CD4-positive, alpha-beta T cell treated with Interleukin-12 subunit alpha and Interleukin-12 subunit beta, for 1 hour (primary cell): ENCODE measurements at regions not wholly inside any gene's neighbourhood (a gene's known extent, or its start where the extent isn't known, plus 50 kb on each side); places are given as distances from the start of the nearest gene placed in this dataset.
"Not testable (repeated sequence)": the region's sequence is repeated elsewhere in the genome, so short reads cannot be mapped to it uniquely, and the experiment has no call there.

Source experiments
- DNase-seq: peaks from one replicate; pipeline ENCODE4 v3.0.0-alpha.2; 2020

DNA sequence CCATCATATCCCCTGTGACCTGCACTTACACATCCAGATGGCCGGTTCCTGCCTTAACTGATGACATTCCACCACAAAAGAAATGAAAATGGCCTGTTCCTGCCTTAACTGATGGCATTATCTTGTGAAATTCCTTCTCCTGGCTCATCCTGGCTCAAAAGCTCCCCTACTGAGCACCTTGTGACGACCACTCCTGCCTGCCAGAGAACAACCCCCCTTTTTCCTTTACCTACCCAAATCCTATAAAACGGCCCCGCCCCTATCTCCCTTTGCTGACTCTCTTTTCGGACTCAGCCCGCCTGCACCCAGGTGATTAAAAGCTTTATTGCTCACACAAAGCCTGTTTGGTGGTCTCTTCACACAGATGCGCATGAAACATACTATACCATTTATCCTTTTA lies 279.7 kb upstream of the CHRM3 start:
- DNase-seq = not testable (repeated sequence)

- no peak for DNase-seq
Measured at GRCh38 chr1:239098400-239099037, 287.8 kb upstream of the CHRM3 start.

DNA sequence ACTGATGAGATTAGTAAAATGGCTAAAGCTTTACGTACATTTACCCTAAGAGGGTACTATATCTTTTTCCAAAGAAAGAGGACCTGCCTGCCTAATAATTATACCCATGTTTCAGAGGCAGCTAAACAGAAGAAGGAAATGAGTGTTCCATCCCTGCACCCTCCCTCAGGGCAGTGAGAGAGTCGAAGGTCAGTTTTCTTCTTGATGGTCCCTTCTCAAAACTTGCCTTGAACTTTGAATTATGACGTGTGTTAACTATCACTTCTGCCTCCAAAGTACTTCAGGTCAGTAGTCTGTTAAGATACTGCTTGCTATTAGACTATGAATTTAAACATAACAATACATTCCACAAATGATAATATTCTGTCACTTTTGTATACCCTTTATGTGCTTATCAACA lies 294.8 kb upstream of the CHRM3 start:
- no peak for DNase-seq

- DNase-seq = no peak
Measured at GRCh38 chr1:239084459-239085080, 301.8 kb upstream of the CHRM3 start.

DNA sequence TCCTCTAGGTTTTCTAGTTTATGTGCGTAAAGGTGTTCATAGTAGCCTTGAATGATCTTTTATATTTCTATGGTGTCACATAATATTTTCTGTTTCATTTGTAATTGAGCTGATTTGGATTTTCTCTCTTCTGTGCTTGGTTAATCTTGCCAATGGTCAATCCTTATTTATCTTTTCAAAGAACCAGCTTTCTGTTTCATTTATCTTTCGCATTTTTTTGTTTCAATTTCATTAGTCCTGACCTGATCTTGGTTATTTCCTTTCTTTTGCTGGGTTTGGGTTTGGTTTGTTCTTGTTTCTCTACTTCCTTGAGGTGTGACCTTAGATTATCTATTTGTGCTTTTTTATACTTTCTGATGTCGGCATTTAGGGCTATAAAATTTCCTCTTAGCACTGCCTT lies 304.4 kb upstream of the CHRM3 start:
- not testable (repeated sequence) for DNase-seq

DNA sequence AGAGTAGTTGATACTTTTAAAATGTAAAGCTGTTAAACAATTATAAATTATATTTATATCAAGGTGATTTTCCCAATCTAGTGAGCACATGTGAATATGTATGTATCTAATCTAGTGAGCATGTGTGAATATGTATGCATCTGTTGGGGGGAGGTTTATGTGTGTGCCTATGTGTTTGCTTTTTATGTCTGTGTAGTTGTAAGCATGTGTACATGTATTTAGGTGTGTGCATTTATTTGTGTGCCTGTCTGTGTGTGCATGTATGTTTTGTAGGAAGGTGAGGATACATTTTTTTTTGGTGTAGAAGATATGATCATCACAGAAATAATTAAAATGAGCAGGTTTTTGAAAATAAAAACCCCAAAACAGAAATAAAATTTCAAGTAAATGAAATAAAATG lies 318.9 kb upstream of the CHRM3 start:
- no peak for DNase-seq

- DNase-seq = no peak
Measured at GRCh38 chr1:239067058-239067457, 319.3 kb upstream of the CHRM3 start.

- no peak for DNase-seq
Measured at GRCh38 chr1:239061770-239062169, 324.6 kb upstream of the CHRM3 start.

DNA sequence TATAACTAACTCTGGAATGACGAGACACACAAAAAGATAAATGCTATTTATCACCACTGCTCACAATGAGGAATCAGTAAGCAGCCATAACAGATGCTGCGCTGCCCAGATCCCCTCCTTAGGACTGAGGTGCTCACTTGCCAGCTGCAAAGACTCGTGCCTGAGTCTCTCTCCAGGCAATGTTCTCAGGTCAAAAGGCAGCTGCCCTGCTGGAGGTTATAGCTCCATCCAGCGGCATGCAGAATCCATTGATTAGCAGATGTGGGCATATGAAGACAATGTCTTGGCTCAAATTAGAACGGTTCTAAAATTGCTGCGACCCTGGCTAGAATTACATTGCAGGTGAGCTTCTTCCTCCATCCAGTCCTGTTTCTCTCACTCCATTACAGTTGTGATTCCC lies 328.2 kb upstream of the CHRM3 start:
- no peak for DNase-seq

DNA sequence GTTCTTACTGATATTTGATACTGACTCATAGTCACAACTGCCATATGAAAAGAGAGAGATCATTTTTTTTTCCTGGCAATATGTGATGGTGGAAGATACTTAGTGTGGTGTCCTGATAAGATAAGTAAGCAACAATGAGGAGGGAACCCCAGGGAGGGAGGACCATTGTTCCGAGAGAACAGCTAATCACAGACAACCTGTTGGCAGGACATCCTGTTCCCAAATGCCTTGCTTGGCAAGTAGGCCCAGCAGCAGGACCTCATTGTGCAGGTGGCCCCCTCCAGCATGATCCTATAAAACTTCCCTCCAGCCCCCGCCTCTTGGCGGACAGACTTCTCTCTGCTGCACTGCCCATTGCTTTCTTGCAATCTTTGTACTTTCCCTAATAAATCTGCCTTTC lies 329.4 kb upstream of the CHRM3 start:
- no peak for DNase-seq

- no peak for DNase-seq
Measured at GRCh38 chr1:239053279-239053678, 333.1 kb upstream of the CHRM3 start.

GRCh38 chr1:239049571-239049970 lies 336.8 kb upstream of the CHRM3 start:
- DNase-seq = no peak

- DNase-seq = no peak
Measured at GRCh38 chr1:239044829-239045228, 341.5 kb upstream of the CHRM3 start.

GRCh38 chr1:239040523-239040922 lies 345.8 kb upstream of the CHRM3 start:
- DNase-seq = no peak

- DNase-seq = no peak
Measured at GRCh38 chr1:239031310-239031709, 355.1 kb upstream of the CHRM3 start.

DNA sequence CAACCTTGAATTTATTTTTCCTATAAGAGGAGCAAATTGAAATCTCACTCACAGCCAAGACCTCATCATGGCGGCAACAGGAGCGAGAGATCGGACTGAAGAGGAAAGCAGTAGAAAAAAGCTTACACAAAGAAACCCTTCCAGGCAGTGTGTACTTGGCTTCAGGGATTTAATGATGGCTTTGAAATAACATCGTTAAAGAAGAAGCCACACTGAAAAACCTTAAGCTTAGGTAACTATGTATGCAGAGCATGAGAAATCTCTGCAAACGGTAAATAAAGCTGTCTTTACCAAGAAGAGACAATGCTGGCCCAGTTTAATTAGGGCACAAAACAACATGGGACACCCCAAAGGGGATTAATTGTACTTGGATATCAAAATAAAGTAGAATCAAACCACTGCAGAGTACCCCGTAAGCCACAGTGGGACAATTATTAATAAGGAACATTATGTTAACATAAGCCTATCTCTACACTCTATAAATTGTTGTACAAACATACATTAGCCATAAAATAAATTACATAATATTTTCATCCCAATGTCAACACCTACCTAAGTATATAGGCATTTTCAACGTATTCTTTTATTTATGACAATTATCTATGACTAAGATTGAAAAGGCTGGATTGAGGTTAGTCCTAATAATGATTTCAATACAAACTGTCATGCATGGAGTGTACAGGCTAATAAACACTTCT lies 360.2 kb upstream of the CHRM3 start:
- no peak for DNase-seq

DNA sequence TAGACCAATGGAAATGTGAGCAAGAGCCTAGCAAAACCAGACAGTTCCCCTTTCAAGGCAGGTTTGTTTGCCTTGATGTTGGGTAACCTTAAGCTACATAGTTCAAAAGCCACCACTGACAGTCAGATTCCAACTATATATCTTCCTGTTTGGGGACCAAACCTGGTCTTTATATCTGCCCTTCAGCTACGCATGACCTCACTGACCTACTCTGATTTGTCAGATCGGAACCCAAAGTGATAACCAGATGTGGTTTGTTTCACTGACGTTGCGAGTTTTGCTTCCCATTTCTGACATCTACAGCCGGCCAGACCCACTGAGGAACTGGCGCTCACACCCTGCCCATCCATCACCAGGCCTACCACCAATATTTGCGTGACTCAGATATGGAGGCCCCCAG lies 361.1 kb upstream of the CHRM3 start:
- no peak for DNase-seq

GRCh38 chr1:239023732-239024360 lies 362.5 kb upstream of the CHRM3 start:
- no peak for DNase-seq

GRCh38 chr1:239016337-239016736 lies 370.0 kb upstream of the CHRM3 start:
- no peak for DNase-seq

DNA sequence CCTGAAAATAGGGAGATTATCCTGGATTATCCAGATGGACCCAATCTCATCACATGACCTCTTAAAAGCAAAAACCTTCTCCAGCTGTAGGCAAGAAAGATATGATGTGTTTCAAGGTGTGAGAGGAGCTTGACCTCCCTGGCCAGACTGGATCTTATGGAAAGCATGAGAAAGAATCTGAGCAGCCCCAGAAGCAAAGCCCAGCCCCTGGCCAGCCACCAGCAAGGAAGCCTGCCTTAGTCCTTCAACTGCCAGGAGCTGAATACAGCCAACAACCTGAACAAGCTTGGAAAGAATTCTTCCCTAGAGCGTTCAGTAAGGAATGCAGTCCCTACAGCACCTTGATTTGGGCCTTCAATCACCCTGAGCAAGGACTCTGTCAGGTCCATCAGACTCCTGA lies 375.0 kb upstream of the CHRM3 start:
- no peak for DNase-seq

DNA sequence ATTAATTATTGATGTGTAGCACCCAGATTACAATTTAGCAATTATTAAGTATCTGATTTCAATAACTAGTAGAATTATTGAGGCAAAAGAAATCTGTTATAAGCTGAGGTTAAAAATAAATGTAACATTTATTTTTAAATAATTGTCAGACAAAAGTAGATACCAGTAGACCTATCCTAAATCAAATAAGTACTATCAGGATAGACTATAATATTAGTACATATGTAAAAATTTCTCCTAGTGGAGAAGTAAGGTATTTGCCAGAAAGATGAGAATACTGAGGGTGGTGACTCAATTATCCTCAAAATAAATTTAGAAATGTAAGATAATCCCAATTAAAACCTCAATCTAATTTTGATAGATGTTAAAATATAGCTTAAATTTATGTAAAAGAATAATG lies 377.8 kb upstream of the CHRM3 start:
- no peak for DNase-seq

GRCh38 chr1:239006276-239006675 lies 380.1 kb upstream of the CHRM3 start:
- DNase-seq = no peak

GRCh38 chr1:238999944-239000343 lies 386.4 kb upstream of the CHRM3 start:
- DNase-seq = no peak

DNA sequence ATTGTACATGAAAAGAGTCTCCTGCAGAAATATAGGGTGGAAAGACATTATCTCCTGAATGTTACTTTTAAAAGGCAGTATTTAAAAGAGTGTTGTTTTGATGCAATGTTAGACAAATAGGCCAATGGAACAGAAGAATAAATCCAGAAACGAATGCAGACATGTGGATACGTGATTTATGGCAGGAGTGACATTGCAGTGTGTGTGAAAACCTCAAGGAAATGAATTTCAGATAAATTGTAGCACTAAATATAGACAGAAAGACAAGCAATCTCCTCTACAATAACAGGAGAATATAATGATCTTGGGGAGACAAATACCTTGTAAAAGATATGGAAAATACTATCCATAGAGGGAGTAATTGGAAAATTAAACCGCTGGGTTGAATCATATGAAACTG lies 387.8 kb upstream of the CHRM3 start:
- no peak for DNase-seq
